ENCODE measurements at regions not wholly inside any gene's neighbourhood (a gene's known extent, or its start where the extent isn't known, plus 50 kb on each side); places are given as distances from the start of the nearest gene placed in this dataset.

DNA sequence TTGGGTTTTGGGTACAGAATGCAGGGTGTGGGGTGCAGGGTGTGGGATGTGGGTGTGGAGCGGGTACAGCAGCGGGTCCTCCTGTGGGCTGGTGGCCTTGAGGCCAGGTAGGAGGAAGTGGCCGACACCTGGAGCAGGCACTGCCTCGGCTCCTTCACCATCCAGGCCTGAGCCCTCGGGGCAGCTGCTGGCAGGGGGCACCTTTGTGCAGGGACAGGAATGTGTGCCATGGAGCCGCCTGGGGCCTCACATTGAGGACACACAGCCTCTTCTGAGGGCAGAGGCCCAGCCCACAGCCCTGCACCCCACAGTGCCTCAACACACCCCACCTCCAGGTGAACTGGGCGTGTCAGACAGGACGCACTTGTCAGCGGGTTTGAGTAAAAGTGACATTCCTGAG lies 984.0 kb downstream of the BRD1 start:
- Histone ChIP-seq H2AFZ (ENCODE audit: insufficient read depth, low read depth, low read length, poor library complexity, severe bottlenecking) (no peak overlapping the region), H3K4me1 (ENCODE audit: control insufficient read depth in 2 of 2, insufficient read depth in 2 of 2, low read length in 2 of 2) (no peaks in the 10 kb centered on the region), H3K4me2 (replicated peaks; ENCODE audit: low read depth, low read length, poor library complexity, severe bottlenecking) (no peak overlapping the region), H3K9me3 (ENCODE audit: control extremely low read depth in 1 of 3, control insufficient read depth in 2 of 3, insufficient read depth in 1 of 3, low read length in 2 of 3) (peaks cover 0 to 36% (median 0%) of the 10 kb centered on the region in 3 donors), H3K27me3 (replicated peaks in 1 of 4; ENCODE audit: control extremely low read depth in 1 of 4, control insufficient read depth in 3 of 4, insufficient read depth in 4 of 4, low read length in 3 of 4) (peaks cover 0 to 2% (median 0%) of the 10 kb centered on the region in 4 experiments), H3K79me2 (ENCODE audit: control insufficient read depth, insufficient read depth, low read length) (no peaks in the 10 kb centered on the region), H3K4me3 (ENCODE audit: control extremely low read depth in 1 of 5, extremely low read depth in 1 of 5, insufficient read depth in 1 of 5, low read depth in 2 of 5, low read length in 4 of 5) (no peak overlapping the region), H3K27ac (ENCODE audit: low read length in 2 of 2) (no peak overlapping the region), H4K20me1 (ENCODE audit: control insufficient read depth, insufficient read depth, low read length, poor library complexity, severe bottlenecking) (no peaks in the 10 kb centered on the region), H3K9ac (ENCODE audit: low read length) (no peak overlapping the region), H3K36me3 (replicated peaks in 1 of 2; ENCODE audit: control extremely low read depth in 1 of 2, control insufficient read depth in 1 of 2, extremely low read depth in 1 of 2, insufficient read depth in 2 of 2, low read length in 1 of 2) (no peaks in the 10 kb centered on the region)
- CTCF ChIA-PET, result no interaction called here
- Mint-ChIP-seq H3K4me3 (no peak overlapping the region), H3K9me3 (ENCODE audit: insufficient read depth) (no peaks in the 10 kb centered on the region), H3K27ac (no peak overlapping the region), H3K4me1 (no peaks in the 10 kb centered on the region), H3K27me3 (peaks cover 3% of the 10 kb centered on the region)
- TF ChIP-seq EZH2 (IDR thresholded peaks at IDR 0.05; ENCODE audit: borderline replicate concordance, insufficient read depth, low read depth, low read length, poor library complexity, severe bottlenecking), result no peak
- TF ChIP-seq CTCF (IDR thresholded peaks at IDR 0.05), result no peak
- intact Hi-C loops (cut with micrococcal nuclease), result no loop called here
- 87% methylated on average over 6 of the region's 9 CpGs for WGBS (ENCODE audit: insufficient coverage)
- no peak for ATAC-seq (ENCODE audit: low read depth)
- no peak for DNase-seq
- POLR2A ChIA-PET, result no interaction called here

- TF ChIP-seq EZH2 (IDR thresholded peaks at IDR 0.05; ENCODE audit: borderline replicate concordance, insufficient read depth, low read depth, low read length, poor library complexity, severe bottlenecking), result no peak
- no peak for TF ChIP-seq CTCF (IDR thresholded peaks at IDR 0.05)
- Histone ChIP-seq H4K20me1 (ENCODE audit: control insufficient read depth, insufficient read depth, low read length, poor library complexity, severe bottlenecking) (no peaks in the 10 kb centered on the region), H3K27ac (ENCODE audit: low read length in 2 of 2) (no peak overlapping the region), H3K36me3 (replicated peaks in 1 of 2; ENCODE audit: control extremely low read depth in 1 of 2, control insufficient read depth in 1 of 2, extremely low read depth in 1 of 2, insufficient read depth in 2 of 2, low read length in 1 of 2) (no peaks in the 10 kb centered on the region), H3K4me1 (ENCODE audit: control insufficient read depth in 2 of 2, insufficient read depth in 2 of 2, low read length in 2 of 2) (no peaks in the 10 kb centered on the region), H3K4me3 (ENCODE audit: control extremely low read depth in 1 of 5, extremely low read depth in 1 of 5, insufficient read depth in 1 of 5, low read depth in 2 of 5, low read length in 4 of 5) (no peak overlapping the region), H3K4me2 (replicated peaks; ENCODE audit: low read depth, low read length, poor library complexity, severe bottlenecking) (no peak overlapping the region), H3K9ac (ENCODE audit: low read length) (no peak overlapping the region), H2AFZ (ENCODE audit: insufficient read depth, low read depth, low read length, poor library complexity, severe bottlenecking) (no peak overlapping the region), H3K79me2 (ENCODE audit: control insufficient read depth, insufficient read depth, low read length) (no peaks in the 10 kb centered on the region), H3K27me3 (replicated peaks in 1 of 4; ENCODE audit: control extremely low read depth in 1 of 4, control insufficient read depth in 3 of 4, insufficient read depth in 4 of 4, low read length in 3 of 4) (peaks cover 0 to 2% (median 0%) of the 10 kb centered on the region in 4 experiments), H3K9me3 (ENCODE audit: control extremely low read depth in 1 of 3, control insufficient read depth in 2 of 3, insufficient read depth in 1 of 3, low read length in 2 of 3) (peaks cover 0 to 39% (median 0%) of the 10 kb centered on the region in 3 donors)
- DNase-seq (no peak), ATAC-seq (ENCODE audit: low read depth) (no peak)
- POLR2A ChIA-PET, result no interaction called here
- peaks cover 3% of the 10 kb centered on the region for H3K27me3 Mint-ChIP-seq
- H3K9me3 Mint-ChIP-seq (ENCODE audit: insufficient read depth), result no peaks in the 10 kb centered on the region
- CTCF ChIA-PET, result no interaction called here
- no peak overlapping the region for H3K27ac Mint-ChIP-seq
- intact Hi-C loops (cut with micrococcal nuclease), result no loop called here
- WGBS (ENCODE audit: insufficient coverage), result 87% methylated on average over 3 of the region's 5 CpGs
- H3K4me3 Mint-ChIP-seq, result no peak overlapping the region
- no peaks in the 10 kb centered on the region for H3K4me1 Mint-ChIP-seq
Observed at GRCh38 chr22:48842976-48843375, 984.7 kb downstream of the BRD1 start.
